ENCODE measurements at regions not wholly inside any gene's neighbourhood (a gene's known extent, or its start where the extent isn't known, plus 50 kb on each side); places are given as distances from the start of the nearest gene placed in this dataset.

DNA sequence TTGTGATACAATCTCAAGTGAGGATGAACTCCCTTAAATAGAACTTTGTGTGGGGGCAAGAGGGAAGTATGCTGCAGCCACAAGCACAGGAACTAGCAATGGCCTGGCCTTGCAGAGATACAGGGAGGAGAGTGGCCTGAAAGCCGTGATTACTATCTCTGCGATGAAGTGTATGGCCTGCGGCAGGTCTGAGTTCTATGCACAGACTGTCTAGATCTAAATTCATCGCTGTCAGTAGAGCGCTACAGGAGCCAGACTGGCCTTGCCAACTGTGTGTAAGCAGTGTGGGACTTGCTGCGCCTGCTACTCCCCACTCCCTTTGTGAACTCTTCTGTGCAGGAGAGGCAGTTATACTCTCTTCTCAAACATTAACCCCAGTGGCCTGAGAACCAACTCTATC lies 997.0 kb downstream of the GRIK2 start:
- Histone ChIP-seq H3K36me3 (ENCODE audit: control insufficient read depth, insufficient read depth, low read length) (no peaks in the 10 kb centered on the region), H3K79me2 (ENCODE audit: control insufficient read depth, insufficient read depth, low read length) (no peaks in the 10 kb centered on the region), H3K27me3 (ENCODE audit: control insufficient read depth in 2 of 2, insufficient read depth in 2 of 2, low read length in 2 of 2) (no peaks in the 10 kb centered on the region), H4K20me1 (replicated peaks; ENCODE audit: control insufficient read depth, insufficient read depth, low read length) (no peaks in the 10 kb centered on the region), H3K4me1 (replicated peaks in 1 of 2; ENCODE audit: control insufficient read depth in 2 of 2, insufficient read depth in 2 of 2, low read length in 2 of 2) (no peaks in the 10 kb centered on the region), H2AFZ (ENCODE audit: low read depth, low read length) (no peak overlapping the region), H3K4me3 (no peak overlapping the region), H3K9ac (ENCODE audit: insufficient read depth in 1 of 2, low read depth in 2 of 2, low read length in 2 of 2) (no peak overlapping the region), H3K9me3 (replicated peaks; ENCODE audit: control insufficient read depth, insufficient read depth, low read depth, low read length) (no peaks in the 10 kb centered on the region), H3K27ac (ENCODE audit: extremely low read depth, low read depth, low read length) (no peak overlapping the region), H3K4me2 (ENCODE audit: insufficient read depth, low read length) (no peak overlapping the region), H3K9me1 (ENCODE audit: control insufficient read depth, insufficient read depth, low read length) (no peaks in the 10 kb centered on the region)
- ChIA-PET POLR2A (no interaction called here), CTCF (ENCODE audit: low intra/inter-chr PET ratio) (no interaction called here)
- in situ Hi-C loops (cut with MboI), result no loop called here
- DNase-seq (ENCODE audit: extremely low read depth in 1 of 4, low spot score in 3 of 4), result no peak
- ATAC-seq, result no peak
- FAIRE-seq, result no peak
- intact Hi-C loops (cut with micrococcal nuclease), result no loop called here
- 0% methylated on average over 6 of the region's 6 CpGs for WGBS (ENCODE audit: insufficient coverage, low coverage, missing lambda C conversion rate)
- no TSS peak for BruUV-seq (replicated peaks)
- no peak for TF ChIP-seq HOXB6 (CRISPR knock-in tag; IDR thresholded peaks at IDR 0.05; ENCODE audit: borderline replicate concordance)
- no peak for TF ChIP-seq RBM34 (IDR thresholded peaks at IDR 0.05; ENCODE audit: borderline replicate concordance, insufficient read depth, low read length)
- TF ChIP-seq ZNF79 (CRISPR knock-in tag; IDR thresholded peaks at IDR 0.05; ENCODE audit: low read depth), result no peak
- TF ChIP-seq TCF3 (CRISPR knock-in tag; IDR thresholded peaks at IDR 0.05), result no peak
- no peak for TF ChIP-seq FOXM1 (IDR thresholded peaks at IDR 0.05; ENCODE audit: low read depth)
- no peak for TF ChIP-seq FOXM1 (CRISPR knock-in tag; IDR thresholded peaks at IDR 0.05; ENCODE audit: low read depth)
- no peak for TF ChIP-seq HMG20A (CRISPR knock-in tag; conservative IDR thresholded peaks at IDR 0.05)
- no peak for TF ChIP-seq RHOXF2B (CRISPR knock-in tag; conservative IDR thresholded peaks at IDR 0.05)
- no peak for TF ChIP-seq ZSCAN29 (IDR thresholded peaks at IDR 0.05)
- no peak for TF ChIP-seq ARID1B (IDR thresholded peaks at IDR 0.05)
- no peak for TF ChIP-seq NFIC (IDR thresholded peaks at IDR 0.05)
- no peak for TF ChIP-seq ARID3A (IDR thresholded peaks at IDR 0.05; ENCODE audit: borderline replicate concordance, low read depth, low read length)
- no peak for TF ChIP-seq ZNF146 (CRISPR knock-in tag; IDR thresholded peaks at IDR 0.05; ENCODE audit: unreplicated experiment)
- no peak for TF ChIP-seq POLR3G (IDR thresholded peaks at IDR 0.05; ENCODE audit: extremely low read depth, insufficient read length, insufficient replicate concordance)
